ENCODE measurements at regions not wholly inside any gene's neighbourhood (a gene's known extent, or its start where the extent isn't known, plus 50 kb on each side); places are given as distances from the start of the nearest gene placed in this dataset.
"Not testable (repeated sequence)": the region's sequence is repeated elsewhere in the genome, so short reads cannot be mapped to it uniquely, and the experiment has no call there.

GRCh38 chr9:90504486-90504885 is 138.1 kb downstream of the DIRAS2 start:
- ChIA-PET POLR2A (no interaction called here), CTCF (interaction anchor here (0.6 to 0.9 kb wide), 3 partner anchors 56 to 911 kb away, joined by 3 read pairs; no protein-coding TSS in a partner anchor)
- Histone ChIP-seq H3K27ac (ENCODE audit: extremely low read depth, low read depth, low read length) (no peak overlapping the region), H3K4me3 (ENCODE audit: low read depth, low read length) (no peak overlapping the region), H3K36me3 (ENCODE audit: control insufficient read depth in 2 of 2, insufficient read depth in 1 of 2, low read length in 2 of 2) (no peaks in the 10 kb centered on the region), H3K9me3 (ENCODE audit: control insufficient read depth, insufficient read depth, low read depth, low read length) (no peaks in the 10 kb centered on the region), H3K4me1 (ENCODE audit: control insufficient read depth, insufficient read depth, low read length) (no peaks in the 10 kb centered on the region)
- TF ChIP-seq CTCF (tag by site-specific recombination; IDR thresholded peaks at IDR 0.05) (no peak), KLF9 (tag by site-specific recombination; IDR thresholded peaks at IDR 0.05; ENCODE audit: low read depth) (no peak), YY2 (tag by site-specific recombination; IDR thresholded peaks at IDR 0.05) (no peak), ZEB2 (tag by site-specific recombination; IDR thresholded peaks at IDR 0.05) (no peak), ZXDB (tag by site-specific recombination; IDR thresholded peaks at IDR 0.05) (no peak), FEZF1 (tag by site-specific recombination; IDR thresholded peaks at IDR 0.05) (no peak), ZNF37A (tag by site-specific recombination; IDR thresholded peaks at IDR 0.05) (no peak), KLF16 (tag by site-specific recombination; IDR thresholded peaks at IDR 0.05) (no peak), ZNF202 (tag by site-specific recombination; IDR thresholded peaks at IDR 0.05; ENCODE audit: borderline replicate concordance) (no peak), ZNF391 (tag by site-specific recombination; IDR thresholded peaks at IDR 0.05; ENCODE audit: borderline replicate concordance, low read depth) (no peak)

GRCh38 chr9:90505695-90506094 is 136.9 kb downstream of the DIRAS2 start:
- TF ChIP-seq ZNF501 (tag by site-specific recombination; IDR thresholded peaks at IDR 0.05) (no peak), ZNF280D (tag by site-specific recombination; IDR thresholded peaks at IDR 0.05) (no peak), ZEB2 (tag by site-specific recombination; IDR thresholded peaks at IDR 0.05) (no peak), ZNF692 (tag by site-specific recombination; IDR thresholded peaks at IDR 0.05) (no peak), HIC1 (tag by site-specific recombination; IDR thresholded peaks at IDR 0.05) (no peak), YY2 (tag by site-specific recombination; IDR thresholded peaks at IDR 0.05) (no peak), PRDM10 (tag by site-specific recombination; IDR thresholded peaks at IDR 0.05) (no peak), ZBTB1 (tag by site-specific recombination; IDR thresholded peaks at IDR 0.05) (no peak)
- Histone ChIP-seq H3K36me3 (ENCODE audit: control insufficient read depth in 2 of 2, insufficient read depth in 1 of 2, low read length in 2 of 2) (no peaks in the 10 kb centered on the region), H3K27ac (ENCODE audit: extremely low read depth, low read depth, low read length) (no peak overlapping the region), H3K4me1 (ENCODE audit: control insufficient read depth, insufficient read depth, low read length) (no peaks in the 10 kb centered on the region), H3K4me3 (ENCODE audit: low read depth, low read length) (no peak overlapping the region), H3K9me3 (ENCODE audit: control insufficient read depth, insufficient read depth, low read depth, low read length) (no peaks in the 10 kb centered on the region)
- CTCF ChIA-PET = no interaction called here
- POLR2A ChIA-PET = no interaction called here

- H3K4me1 ChIP-seq (ENCODE audit: control insufficient read depth, insufficient read depth, low read length); CTCF ChIA-PET; H3K4me3 ChIP-seq (ENCODE audit: low read depth, low read length); POLR2A ChIA-PET; H3K36me3 ChIP-seq (ENCODE audit: control insufficient read depth in 2 of 2, insufficient read depth in 1 of 2, low read length in 2 of 2); H3K9me3 ChIP-seq (ENCODE audit: control insufficient read depth, insufficient read depth, low read depth, low read length); H3K27ac ChIP-seq (ENCODE audit: extremely low read depth, low read depth, low read length): not testable (repeated sequence)
These were observed 136.2 kb downstream of the DIRAS2 start for GRCh38 chr9:90506402-90506801.
